CD1c-positive myeloid dendritic cell (primary cell): ENCODE measurements at regions not wholly inside any gene's neighbourhood (a gene's known extent, or its start where the extent isn't known, plus 50 kb on each side); places are given as distances from the start of the nearest gene placed in this dataset.
"Not testable (repeated sequence)": the region's sequence is repeated elsewhere in the genome, so short reads cannot be mapped to it uniquely, and the experiment has no call there.

ENCODE experiments used
- DNase-seq: peaks from one replicate; pipeline ENCODE4 v3.0.0-alpha.2; 2016; ENCODE audit errors: extremely low spot score

DNA sequence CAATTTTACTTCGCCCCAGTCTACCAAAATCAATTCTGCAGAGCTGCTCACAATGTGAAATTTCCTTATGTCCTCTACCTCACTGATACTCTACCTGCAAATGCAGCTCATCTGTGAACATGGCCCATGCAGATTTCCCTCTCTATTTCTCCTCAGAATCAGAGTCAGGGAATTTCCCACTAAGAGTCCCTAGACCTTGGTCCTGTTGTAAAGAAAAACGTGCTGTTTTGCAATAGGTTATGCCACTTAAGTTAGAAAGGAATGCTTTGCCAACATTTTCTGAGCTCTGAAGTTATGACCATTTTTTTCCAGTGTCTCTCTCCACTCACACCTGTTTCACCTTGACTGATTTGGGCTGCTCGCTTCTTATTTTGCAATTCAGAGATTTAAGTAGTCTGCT lies 524.0 kb downstream of the TTLL7 start:
- DNase-seq = not testable (repeated sequence)

- not testable (repeated sequence) for DNase-seq
Measured at GRCh38 chr1:83473986-83474385, 524.9 kb downstream of the TTLL7 start.

GRCh38 chr1:83472066-83472465 lies 526.9 kb downstream of the TTLL7 start:
- DNase-seq = not testable (repeated sequence)

- DNase-seq = not testable (repeated sequence)
Measured at GRCh38 chr1:83471272-83471671, 527.7 kb downstream of the TTLL7 start.

DNA sequence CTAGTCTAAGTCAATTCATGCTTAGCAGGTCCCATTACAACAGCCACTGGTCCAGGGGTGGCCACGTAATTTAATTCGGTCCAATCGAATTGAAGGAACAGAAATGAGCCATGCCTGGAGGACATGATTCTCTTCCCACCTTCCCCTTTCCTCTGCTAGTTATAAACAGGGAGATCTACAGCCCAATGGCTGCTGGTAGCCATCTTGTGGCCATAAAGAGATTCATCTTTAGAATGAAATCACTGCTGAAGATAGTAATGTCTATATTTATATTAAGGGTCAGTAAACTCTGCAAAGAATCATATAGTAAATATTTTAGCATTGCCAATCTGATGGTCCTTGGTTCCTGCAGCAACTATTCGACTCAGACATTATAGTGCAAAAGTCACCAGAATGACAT lies 530.6 kb downstream of the TTLL7 start:
- DNase-seq = not testable (repeated sequence)

- not testable (repeated sequence) for DNase-seq
Measured at GRCh38 chr1:83457735-83458248, 541.1 kb downstream of the TTLL7 start.

DNA sequence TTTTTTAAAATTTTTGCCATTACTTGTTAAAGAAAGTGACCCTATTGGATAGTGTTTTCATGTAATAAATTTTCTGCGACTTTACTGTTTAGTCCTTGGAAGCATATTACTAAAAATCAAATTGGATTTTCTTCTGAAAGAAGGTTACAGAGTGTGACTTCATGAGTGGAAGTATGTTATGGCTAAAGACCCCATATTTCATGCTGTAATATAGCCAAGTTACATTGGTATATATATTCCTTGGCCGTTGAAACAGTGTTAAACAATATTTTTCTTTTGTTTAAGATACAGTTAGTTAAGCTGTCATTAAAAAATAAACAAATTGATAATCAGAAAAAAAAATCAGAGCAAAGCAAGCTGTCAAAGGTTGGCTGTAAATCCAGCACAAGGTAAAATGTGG lies 541.7 kb downstream of the TTLL7 start:
- not testable (repeated sequence) for DNase-seq

GRCh38 chr1:83455753-83456152 lies 543.2 kb downstream of the TTLL7 start:
- not testable (repeated sequence) for DNase-seq

GRCh38 chr1:83445873-83446272 lies 553.1 kb downstream of the TTLL7 start:
- DNase-seq = not testable (repeated sequence)

GRCh38 chr1:83442412-83442811 lies 556.5 kb downstream of the TTLL7 start:
- DNase-seq = not testable (repeated sequence)

- not testable (repeated sequence) for DNase-seq
Measured at GRCh38 chr1:83440586-83440985, 558.3 kb downstream of the TTLL7 start.

- DNase-seq = not testable (repeated sequence)
Measured at GRCh38 chr1:83440021-83440420, 558.9 kb downstream of the TTLL7 start.

- not testable (repeated sequence) for DNase-seq
Measured at GRCh38 chr1:83438316-83438715, 560.6 kb downstream of the TTLL7 start.

- DNase-seq = not testable (repeated sequence)
Measured at GRCh38 chr1:83435336-83435735, 563.6 kb downstream of the TTLL7 start.

- not testable (repeated sequence) for DNase-seq
Measured at GRCh38 chr1:83427566-83427965, 571.4 kb downstream of the TTLL7 start.

DNA sequence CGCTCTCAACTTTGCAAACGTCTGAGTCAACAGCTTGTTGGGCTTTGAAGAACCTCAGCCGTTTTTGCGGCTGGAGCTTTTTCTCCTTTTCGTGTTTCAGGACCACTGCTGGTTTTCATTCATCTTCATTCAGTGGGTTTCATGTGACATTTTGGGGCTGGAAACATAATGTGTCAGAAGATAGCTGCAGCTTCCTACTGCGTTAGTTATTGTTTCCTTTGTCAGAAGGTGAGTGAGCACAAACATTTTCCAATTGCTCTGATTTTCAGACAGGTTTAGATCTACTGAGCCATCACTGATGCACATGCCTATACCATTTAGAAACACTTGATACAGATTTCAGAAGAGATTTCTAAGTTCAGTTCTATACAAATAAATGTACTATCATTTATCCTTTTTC lies 575.5 kb downstream of the TTLL7 start:
- DNase-seq = not testable (repeated sequence)

- no peak for DNase-seq
Measured at GRCh38 chr1:83418558-83418957, 580.4 kb downstream of the TTLL7 start.

- not testable (repeated sequence) for DNase-seq
Measured at GRCh38 chr1:83413839-83414107, 585.2 kb downstream of the TTLL7 start.

DNA sequence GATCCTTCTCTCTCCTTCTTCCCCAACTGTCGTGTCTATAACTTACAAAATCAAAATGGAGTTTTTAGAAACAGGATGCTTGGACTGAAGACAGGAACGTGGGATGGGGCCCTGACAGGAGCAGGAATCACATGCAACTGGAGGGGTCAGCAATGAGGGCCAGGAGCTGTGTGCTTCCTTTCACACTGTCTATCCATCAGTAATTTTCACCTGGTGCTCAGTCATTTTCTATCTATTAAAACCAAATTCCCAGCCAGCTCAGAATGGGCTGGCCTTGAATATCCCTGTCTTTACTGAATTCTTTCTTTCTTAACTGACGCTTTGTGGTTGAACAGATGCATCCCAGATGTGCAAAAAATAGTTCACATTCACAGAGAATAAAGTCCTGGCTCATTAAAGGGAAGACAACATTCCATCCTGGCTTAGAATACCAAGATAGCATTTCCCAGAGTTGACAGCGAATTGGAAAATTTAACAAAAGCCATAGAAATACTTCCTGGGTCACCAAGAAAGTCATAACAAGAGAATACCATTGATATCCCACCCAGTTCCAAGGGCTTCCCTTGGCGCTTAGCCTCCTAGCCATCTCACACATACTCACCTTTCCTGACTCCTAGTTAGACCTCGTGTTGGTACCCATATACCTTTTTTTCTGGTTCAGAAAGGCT lies 588.1 kb downstream of the TTLL7 start:
- not testable (repeated sequence) for DNase-seq

- DNase-seq = not testable (repeated sequence)
Measured at GRCh38 chr1:83406693-83407371, 592.1 kb downstream of the TTLL7 start.

DNA sequence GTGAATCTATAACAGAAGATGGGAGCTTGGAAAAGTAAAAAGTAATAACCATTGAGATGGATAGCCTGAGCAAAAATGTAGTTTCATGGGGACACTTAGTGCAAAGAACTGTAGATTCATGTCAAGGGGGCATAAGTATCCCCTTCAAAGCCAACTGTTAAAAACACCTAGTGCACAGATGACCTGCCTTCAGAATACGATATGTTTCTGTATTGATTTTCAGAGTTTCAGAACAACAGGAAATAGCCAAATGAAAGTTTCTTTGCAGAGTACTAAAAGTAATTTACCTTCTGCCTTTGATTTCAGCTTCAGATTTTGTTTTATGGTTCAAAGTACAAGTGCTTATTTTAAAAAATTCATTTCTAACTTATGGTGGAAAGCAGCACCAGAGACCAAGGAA lies 593.1 kb downstream of the TTLL7 start:
- not testable (repeated sequence) for DNase-seq

DNA sequence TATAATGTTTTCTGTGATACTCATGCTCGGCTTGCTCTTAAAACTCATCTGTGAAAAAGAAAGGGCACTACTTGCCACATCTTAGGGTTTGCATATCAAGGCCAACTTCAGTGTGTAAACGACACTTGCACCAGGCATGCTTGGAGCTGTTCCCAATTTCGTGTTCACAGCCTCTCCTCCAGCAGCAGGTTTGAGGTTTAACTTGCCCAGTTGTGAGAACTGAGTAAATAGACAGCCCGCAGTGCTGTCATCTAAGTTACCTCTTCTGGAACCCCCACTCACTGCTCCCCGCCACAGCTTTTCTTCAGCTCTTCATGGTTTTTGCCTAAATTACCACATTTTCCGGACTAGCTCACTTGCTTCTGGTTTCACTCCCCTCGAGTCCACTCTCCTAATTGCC lies 595.4 kb downstream of the TTLL7 start:
- not testable (repeated sequence) for DNase-seq

DNA sequence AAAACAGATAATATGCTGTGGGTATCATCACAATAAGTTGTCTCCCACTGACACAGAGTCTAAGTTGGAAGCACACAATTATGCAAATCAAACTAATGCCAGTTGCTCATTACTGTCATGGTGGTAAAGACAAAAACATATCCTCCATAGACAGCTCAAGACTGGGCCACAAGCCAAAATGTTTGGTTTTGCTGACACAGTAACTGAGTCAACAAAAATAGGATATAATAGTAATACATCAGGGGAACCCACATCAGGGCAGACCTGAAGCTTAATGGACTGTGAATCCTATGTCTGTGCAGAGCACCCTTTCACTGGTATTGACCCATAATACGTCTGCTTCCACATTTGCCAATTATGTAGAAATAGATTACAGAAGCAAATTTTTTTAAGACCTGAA lies 597.8 kb downstream of the TTLL7 start:
- not testable (repeated sequence) for DNase-seq
